DMS114 treated with DMSO at 0.1 percent for 48 hours (cell line): ENCODE measurements at regions not wholly inside any gene's neighbourhood (a gene's known extent, or its start where the extent isn't known, plus 50 kb on each side); places are given as distances from the start of the nearest gene placed in this dataset.

Experiments used
- DNase-seq: peaks from one replicate; lab custom pipeline; 2025; ENCODE audit not compliant: unreplicated experiment; lab: John Stamatoyannopoulos, UW

- DNase-seq: no peak
Observed at GRCh38 chr3:21801631-21802030, 50.6 kb upstream of the ZNF385D start.

GRCh38 chr3:21803604-21804003 lies 52.6 kb upstream of the ZNF385D start:
- no peak for DNase-seq

- DNase-seq: no peak
Observed at GRCh38 chr3:21804330-21804729, 53.3 kb upstream of the ZNF385D start.

GRCh38 chr3:21806733-21807132 lies 55.7 kb upstream of the ZNF385D start:
- no peak for DNase-seq

- no peak for DNase-seq
Observed at GRCh38 chr3:21825684-21826083, 74.7 kb upstream of the ZNF385D start.

- DNase-seq: no peak
Observed at GRCh38 chr3:21826416-21826815, 75.4 kb upstream of the ZNF385D start.

- no peak for DNase-seq
Observed at GRCh38 chr3:21830541-21830940, 79.5 kb upstream of the ZNF385D start.

GRCh38 chr3:21835264-21835663 lies 84.3 kb upstream of the ZNF385D start:
- no peak for DNase-seq

GRCh38 chr3:21836227-21836626 lies 85.2 kb upstream of the ZNF385D start:
- no peak for DNase-seq

- DNase-seq: no peak
Observed at GRCh38 chr3:21839176-21839575, 88.2 kb upstream of the ZNF385D start.

GRCh38 chr3:21839592-21839991 lies 88.6 kb upstream of the ZNF385D start:
- no peak for DNase-seq

- DNase-seq: no peak
Observed at GRCh38 chr3:21847005-21847404, 96.0 kb upstream of the ZNF385D start.

GRCh38 chr3:21859124-21860081 lies 108.4 kb upstream of the ZNF385D start:
- no peak for DNase-seq

- no peak for DNase-seq
Observed at GRCh38 chr3:21860082-21860475, 109.1 kb upstream of the ZNF385D start.

GRCh38 chr3:21860657-21861056 lies 109.6 kb upstream of the ZNF385D start:
- DNase-seq: no peak

GRCh38 chr3:21876782-21877181 lies 125.8 kb upstream of the ZNF385D start:
- DNase-seq: no peak

GRCh38 chr3:21877214-21877754 lies 126.3 kb upstream of the ZNF385D start:
- no peak for DNase-seq

GRCh38 chr3:21879184-21879886 lies 128.3 kb upstream of the ZNF385D start:
- DNase-seq: no peak

- no peak for DNase-seq
Observed at GRCh38 chr3:21888656-21889055, 137.6 kb upstream of the ZNF385D start.

- no peak for DNase-seq
Observed at GRCh38 chr3:21889166-21889565, 138.2 kb upstream of the ZNF385D start.

GRCh38 chr3:21892104-21892503 lies 141.1 kb upstream of the ZNF385D start:
- no peak for DNase-seq

GRCh38 chr3:21893242-21893641 lies 142.2 kb upstream of the ZNF385D start:
- no peak for DNase-seq
